ENCODE measurements at regions not wholly inside any gene's neighbourhood (a gene's known extent, or its start where the extent isn't known, plus 50 kb on each side); places are given as distances from the start of the nearest gene placed in this dataset.

GRCh38 chr1:209444961-209445360 is 138.6 kb upstream of the CAMK1G start:
- Histone ChIP-seq H3K4me1 (no peaks in the 10 kb centered on the region), H3K27me3 (no peaks in the 10 kb centered on the region), H3K27ac (no peak overlapping the region), H3K9me3 (no peaks in the 10 kb centered on the region), H3K36me3 (no peaks in the 10 kb centered on the region), H3K4me3 (no peak overlapping the region)
- TF ChIP-seq CTCF (IDR thresholded peaks at IDR 0.05) = no peak
- WGBS, 2 donors = 68 to 76% methylated on average over 3 of the region's 3 CpGs
- FAIRE-seq (no peak), DNase-seq (no peak), ATAC-seq (no peak)
- intact Hi-C loops (cut with DNase I) = no loop called here

- Histone ChIP-seq H3K4me3 (no peak overlapping the region), H3K36me3 (no peaks in the 10 kb centered on the region), H3K4me1 (no peaks in the 10 kb centered on the region), H3K9me3 (no peaks in the 10 kb centered on the region), H3K27me3 (no peaks in the 10 kb centered on the region), H3K27ac (no peak overlapping the region)
- DNase-seq = no peak
- ATAC-seq = no peak
- FAIRE-seq = no peak
- 86 to 94% methylated on average over 5 of the region's 5 CpGs for WGBS, 2 donors
- intact Hi-C loops (cut with DNase I) = no loop called here
- TF ChIP-seq CTCF (IDR thresholded peaks at IDR 0.05) = no peak
These were observed 137.9 kb upstream of the CAMK1G start for GRCh38 chr1:209445576-209445975.

- no peak for ATAC-seq
- no peak overlapping the region for H3K27ac ChIP-seq
- no peak for TF ChIP-seq CTCF (IDR thresholded peaks at IDR 0.05)
- H3K36me3 ChIP-seq = no peaks in the 10 kb centered on the region
- no peaks in the 10 kb centered on the region for H3K27me3 ChIP-seq
- WGBS, 2 donors = 89 to 97% methylated on average over 1 of the region's 1 CpG
- H3K4me3 ChIP-seq = no peak overlapping the region
- no peaks in the 10 kb centered on the region for H3K4me1 ChIP-seq
- FAIRE-seq = no peak
- intact Hi-C loops (cut with DNase I) = no loop called here
- no peaks in the 10 kb centered on the region for H3K9me3 ChIP-seq
- DNase-seq = no peak
These were observed 137.2 kb upstream of the CAMK1G start for GRCh38 chr1:209446356-209446755.

GRCh38 chr1:209454340-209454994 is 129.0 kb upstream of the CAMK1G start:
- ATAC-seq (no peak), DNase-seq (no peak), FAIRE-seq (no peak)
- no peak overlapping the region for H3K4me3 ChIP-seq
- H3K4me1 ChIP-seq = no peaks in the 10 kb centered on the region
- no peaks in the 10 kb centered on the region for H3K36me3 ChIP-seq
- no peaks in the 10 kb centered on the region for H3K27me3 ChIP-seq
- no peak overlapping the region for H3K27ac ChIP-seq
- no peak for TF ChIP-seq CTCF (IDR thresholded peaks at IDR 0.05)
- intact Hi-C loops (cut with DNase I) = no loop called here
- 52 to 70% methylated on average over 2 of the region's 2 CpGs for WGBS, 2 donors
- no peaks in the 10 kb centered on the region for H3K9me3 ChIP-seq

- H3K4me1 ChIP-seq = no peaks in the 10 kb centered on the region
- FAIRE-seq (no peak), ATAC-seq (peak in 1 of 4 donors; percentile 44), DNase-seq (no peak)
- intact Hi-C loops (cut with DNase I) = no loop called here
- no peaks in the 10 kb centered on the region for H3K9me3 ChIP-seq
- 44 to 50% methylated on average over 3 of the region's 3 CpGs for WGBS, 2 donors
- no peaks in the 10 kb centered on the region for H3K27me3 ChIP-seq
- no peak for TF ChIP-seq CTCF (IDR thresholded peaks at IDR 0.05)
- H3K4me3 ChIP-seq = no peak overlapping the region
- no peaks in the 10 kb centered on the region for H3K36me3 ChIP-seq
- H3K27ac ChIP-seq = no peak overlapping the region
These were observed 128.4 kb upstream of the CAMK1G start for GRCh38 chr1:209455145-209455544.
